Muscle of back (tissue), 3 donors: ENCODE measurements at regions not wholly inside any gene's neighbourhood (a gene's known extent, or its start where the extent isn't known, plus 50 kb on each side); places are given as distances from the start of the nearest gene placed in this dataset.

ENCODE experiments used
- DNase-seq, 3 donors: peaks; one replicate each; pipeline versions ENCODE4 v3.0.0 to v3.0.0-alpha.2; 2013

DNA sequence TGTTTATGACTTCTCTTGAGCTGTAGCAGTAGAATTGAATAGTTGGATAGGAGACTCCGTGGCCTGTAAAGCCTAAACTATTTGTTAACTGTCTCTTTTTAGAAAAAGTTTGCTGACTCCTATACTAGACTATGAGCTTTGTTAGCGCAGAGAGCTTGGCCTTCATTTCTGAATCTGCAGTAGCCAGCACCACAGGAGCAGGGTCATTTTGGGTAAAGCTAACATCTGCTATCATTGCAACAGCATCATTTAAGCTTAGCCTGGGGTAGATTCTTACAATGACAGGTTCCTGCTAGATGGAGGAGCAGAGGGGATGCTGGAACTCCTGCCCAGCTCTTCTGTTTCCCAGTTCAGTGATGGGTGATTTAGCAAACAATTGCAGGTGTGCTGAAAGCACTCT lies 133.7 kb upstream of the ASTN2 start:
- no peak for DNase-seq

DNA sequence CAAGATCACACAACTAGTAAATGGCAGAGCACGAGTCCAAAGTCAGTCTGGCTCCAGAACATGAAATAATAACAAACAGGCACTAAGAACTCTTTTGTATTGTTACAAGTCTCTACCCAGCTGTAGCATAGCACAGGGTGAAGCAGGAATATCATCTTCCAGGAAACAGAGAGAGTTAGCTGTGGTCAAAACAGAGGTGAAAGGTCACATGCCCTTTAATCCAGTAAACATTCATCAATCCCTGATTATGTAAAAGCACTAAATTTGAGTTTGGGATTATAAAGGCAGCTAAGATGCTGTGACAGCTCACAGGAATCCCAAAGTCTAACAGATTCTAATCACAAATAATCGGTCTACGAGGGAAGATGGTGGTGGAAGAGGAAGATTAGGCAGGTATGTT lies 133.0 kb upstream of the ASTN2 start:
- no peak for DNase-seq

DNA sequence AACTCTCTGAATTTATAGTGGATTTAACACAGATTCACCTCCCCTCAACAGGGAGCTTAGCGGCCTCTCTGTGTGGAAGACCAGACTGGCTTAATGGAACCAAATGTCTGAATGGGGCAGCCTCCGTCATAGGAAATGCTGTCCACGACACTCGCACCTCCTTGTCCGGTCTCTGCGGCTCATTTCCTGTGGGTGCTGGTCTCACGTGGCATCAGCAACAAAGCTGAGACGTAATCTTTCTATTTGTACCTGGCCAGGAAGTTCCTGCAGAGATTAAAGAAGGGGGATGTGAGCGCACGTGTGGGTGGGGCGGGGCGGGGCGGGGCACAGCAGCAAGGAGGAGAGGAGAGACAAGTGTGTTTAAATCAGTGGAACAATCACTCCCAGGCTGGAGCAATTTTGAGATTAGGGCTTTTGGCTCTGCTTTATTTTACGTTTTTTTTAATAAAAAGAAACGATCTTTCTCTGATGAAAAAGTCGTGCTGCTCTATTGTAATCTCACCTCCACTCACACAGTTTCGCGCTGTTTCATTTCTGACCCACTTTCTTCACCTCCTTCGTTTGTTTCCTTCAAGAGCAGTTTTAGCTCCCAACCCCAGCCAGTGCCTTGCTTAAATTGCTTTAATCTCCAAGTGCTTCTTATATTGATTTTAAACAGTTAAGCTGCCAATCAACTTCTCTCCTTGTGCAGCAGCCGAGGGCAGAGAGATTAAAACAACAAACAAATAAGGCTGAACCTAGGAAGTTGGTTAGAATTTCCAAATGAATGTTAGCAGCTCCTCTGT lies 132.2 kb upstream of the ASTN2 start:
- peak in 1 of 3 donors; percentile 16 for DNase-seq

DNA sequence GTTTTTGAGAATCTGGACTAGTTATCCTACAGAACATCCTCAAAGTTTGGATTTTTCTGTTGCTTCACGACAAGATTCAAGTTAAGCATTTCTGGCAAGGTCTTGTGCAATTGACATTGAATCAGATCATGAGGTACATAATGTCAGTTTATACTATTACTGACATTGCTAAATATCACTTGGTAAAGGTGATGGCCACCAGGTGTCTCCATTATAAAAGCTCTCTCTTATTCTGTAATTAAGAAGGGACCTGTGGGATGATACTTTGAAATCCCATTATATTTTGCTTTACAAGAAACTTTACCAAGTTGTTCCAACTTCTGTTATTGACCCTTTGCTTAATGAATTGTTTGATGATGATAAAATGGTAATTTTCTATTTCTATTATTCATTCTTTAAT lies 131.0 kb upstream of the ASTN2 start:
- no peak for DNase-seq

DNA sequence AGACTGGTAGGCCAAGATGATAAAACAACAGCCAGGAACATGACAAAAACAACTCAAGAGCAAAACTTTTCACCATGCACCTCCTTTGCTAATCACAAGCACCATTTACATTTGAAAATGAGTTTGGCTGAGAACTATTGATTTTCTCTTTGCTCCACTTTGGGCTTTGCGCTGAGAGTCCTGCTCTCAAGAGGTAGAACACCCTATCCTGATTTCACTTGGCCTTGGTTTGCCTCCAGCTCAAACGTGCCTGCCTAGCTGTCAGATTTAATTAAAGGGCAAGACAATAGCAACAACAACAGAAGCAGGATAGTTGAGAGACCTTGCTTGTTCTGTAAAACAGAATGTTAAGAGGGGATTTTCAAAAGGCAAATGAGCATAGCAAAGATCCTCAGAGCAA lies 128.2 kb upstream of the ASTN2 start:
- DNase-seq = no peak

DNA sequence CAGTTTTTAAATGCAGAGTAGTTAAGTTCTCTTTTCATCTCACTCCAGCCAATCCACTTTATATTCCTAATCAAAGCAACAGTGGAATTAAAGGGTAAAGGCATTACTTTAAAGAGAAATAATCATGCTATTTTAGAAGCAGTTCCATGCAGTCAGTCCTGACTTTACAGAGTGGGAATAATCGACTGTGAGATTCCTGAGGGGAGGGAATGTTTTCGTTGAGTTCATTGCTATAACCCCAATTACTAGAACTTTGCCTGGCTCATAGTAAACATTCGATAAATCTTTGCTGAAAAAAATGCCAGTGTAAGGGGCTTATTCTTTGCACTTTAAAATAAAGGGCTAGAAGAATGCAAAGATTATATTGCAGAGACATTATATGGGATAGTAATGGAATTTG lies 127.2 kb upstream of the ASTN2 start:
- no peak for DNase-seq

DNA sequence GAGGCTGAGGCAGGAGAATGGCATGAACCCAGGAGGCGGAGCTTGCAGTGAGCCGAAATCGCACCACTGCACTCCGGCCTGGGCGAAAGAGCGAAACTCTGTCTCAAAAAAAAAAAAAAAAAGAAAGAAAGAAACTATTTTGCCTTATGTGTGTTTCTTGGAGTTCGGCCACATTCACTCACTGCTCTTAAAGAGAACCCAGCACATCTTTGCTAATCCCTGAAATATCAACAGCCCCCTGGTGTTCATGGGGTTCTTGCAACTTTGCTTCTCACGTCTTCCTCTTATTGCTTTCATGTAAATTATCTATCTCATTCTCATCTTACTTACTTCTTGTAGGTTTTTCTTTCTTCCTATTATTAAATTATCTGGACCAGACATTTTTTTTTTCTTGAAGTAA lies 126.3 kb upstream of the ASTN2 start:
- DNase-seq = peak in 2 of 3 donors; percentile 9 to 20

DNA sequence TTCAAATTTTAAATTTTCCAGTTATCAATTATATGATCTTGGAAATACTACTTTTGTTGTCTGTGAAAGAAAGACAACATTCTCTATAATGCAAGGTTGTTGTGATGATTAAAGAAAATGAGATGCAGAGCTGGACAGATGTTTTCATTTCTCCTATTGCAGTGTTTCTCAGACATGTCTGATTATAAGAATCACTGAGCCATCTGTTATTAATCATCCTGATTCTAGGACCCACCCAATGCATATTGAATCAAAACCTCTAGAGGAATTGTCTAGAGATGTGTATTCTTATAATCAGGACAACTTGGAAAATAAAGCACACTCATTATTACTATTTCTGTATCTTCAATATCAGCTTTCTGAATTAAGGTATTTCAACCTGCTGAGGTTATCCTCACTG lies 121.1 kb upstream of the ASTN2 start:
- peak in 2 of 3 donors; percentile 8 to 15 for DNase-seq

DNA sequence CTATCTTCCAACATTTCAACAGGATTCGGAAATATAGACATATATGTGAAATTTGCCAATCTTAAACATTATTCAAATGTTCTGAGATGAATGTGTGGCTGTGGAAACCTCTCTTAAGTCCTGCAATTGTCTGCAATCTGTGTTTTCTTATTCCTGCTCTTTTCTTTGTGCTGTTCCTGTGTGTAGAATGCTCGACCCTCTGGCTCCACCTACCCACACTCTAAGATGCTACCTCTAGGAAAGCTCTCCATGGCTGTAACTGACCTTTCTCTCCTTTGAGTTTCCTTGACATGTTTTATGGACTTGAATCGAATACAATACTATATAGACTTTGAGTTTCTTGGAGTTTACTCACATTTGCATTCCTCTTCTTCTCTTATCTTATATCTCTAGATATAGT lies 120.6 kb upstream of the ASTN2 start:
- peak in 1 of 3 donors; percentile 34 for DNase-seq

DNA sequence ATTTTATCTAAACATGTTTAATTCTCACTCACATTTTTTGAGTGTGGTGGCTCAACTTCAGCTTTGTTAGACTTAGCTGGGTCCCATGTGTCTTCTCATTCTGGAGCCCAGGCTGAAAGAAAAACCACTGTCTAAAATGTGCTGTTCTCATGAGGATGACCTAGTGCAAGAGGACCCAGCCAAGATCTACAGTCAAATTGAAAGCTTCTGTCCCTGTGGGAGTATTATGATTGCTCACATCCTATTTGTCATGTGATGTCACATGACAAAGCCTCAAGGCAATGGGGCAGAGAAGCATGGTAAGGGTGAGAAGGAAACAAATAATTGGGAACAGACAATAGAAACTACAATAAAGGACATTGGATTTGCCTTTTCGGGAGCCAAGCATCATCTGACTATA lies 113.4 kb upstream of the ASTN2 start:
- DNase-seq = no peak

DNA sequence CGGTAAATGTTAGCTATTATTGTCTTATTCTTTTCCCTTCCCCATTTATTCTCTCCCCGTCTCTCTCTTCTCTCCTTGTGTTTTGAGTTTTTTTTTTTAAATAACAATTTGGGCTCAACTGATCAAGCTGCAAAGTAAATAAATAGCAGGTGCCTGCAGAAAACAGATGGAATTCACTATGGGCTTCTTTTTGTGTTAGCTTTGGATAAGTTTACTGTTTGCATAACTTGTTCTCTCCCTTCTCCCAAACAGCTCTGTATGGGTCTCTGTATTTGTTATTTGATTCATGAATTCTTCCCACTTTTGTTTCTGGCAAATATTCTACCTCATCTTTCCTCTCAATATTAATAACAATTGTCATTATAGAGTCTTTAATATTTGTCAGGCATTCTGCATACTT lies 111.8 kb upstream of the ASTN2 start:
- no peak for DNase-seq

DNA sequence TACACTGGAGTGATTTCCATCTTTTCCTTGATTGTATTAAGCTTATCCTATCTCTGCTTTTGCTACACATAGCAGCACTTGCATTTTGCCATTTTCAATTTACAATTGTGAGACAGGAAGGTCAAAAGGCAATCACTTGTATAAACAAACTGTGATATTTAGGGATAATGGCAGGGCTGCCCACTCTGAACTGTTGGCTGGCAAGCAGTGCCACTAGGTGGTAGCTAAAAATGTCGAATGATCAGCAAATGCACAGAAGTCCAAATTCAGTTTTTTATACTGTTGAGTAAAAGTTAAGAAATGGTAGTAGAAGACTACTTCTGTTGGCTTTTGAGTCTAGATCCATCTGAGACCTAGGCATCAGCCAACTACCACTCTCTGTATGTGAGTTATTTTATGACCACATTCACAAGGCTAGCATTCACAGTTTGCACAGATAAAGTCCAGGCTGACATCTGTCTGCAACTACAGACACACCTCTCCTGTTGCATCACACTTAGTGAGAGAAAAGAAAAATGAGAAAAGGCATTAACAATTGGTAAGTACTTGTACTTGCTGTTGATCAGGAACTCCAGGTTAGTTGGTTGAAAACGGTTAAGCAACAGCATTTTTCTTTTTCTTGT lies 108.8 kb upstream of the ASTN2 start:
- DNase-seq = no peak

DNA sequence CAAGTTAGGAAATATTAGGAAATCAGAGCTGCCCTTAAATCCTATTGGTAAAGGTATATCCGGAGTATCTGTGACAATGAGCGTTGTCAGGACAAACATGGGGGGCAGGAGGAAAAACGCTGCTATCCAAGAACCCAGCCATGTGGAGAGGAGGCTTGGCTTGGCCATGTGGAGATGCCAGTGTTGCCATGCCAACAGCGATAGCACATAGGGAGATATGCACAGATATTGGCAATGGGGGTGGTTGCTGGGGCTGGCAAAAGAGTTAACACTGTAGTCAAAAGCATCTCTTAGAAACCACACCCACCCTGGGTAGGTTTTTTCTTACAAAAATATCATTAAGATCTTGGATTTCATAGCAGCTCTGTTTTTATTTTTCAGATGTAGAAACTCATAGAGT lies 106.4 kb upstream of the ASTN2 start:
- DNase-seq = no peak

DNA sequence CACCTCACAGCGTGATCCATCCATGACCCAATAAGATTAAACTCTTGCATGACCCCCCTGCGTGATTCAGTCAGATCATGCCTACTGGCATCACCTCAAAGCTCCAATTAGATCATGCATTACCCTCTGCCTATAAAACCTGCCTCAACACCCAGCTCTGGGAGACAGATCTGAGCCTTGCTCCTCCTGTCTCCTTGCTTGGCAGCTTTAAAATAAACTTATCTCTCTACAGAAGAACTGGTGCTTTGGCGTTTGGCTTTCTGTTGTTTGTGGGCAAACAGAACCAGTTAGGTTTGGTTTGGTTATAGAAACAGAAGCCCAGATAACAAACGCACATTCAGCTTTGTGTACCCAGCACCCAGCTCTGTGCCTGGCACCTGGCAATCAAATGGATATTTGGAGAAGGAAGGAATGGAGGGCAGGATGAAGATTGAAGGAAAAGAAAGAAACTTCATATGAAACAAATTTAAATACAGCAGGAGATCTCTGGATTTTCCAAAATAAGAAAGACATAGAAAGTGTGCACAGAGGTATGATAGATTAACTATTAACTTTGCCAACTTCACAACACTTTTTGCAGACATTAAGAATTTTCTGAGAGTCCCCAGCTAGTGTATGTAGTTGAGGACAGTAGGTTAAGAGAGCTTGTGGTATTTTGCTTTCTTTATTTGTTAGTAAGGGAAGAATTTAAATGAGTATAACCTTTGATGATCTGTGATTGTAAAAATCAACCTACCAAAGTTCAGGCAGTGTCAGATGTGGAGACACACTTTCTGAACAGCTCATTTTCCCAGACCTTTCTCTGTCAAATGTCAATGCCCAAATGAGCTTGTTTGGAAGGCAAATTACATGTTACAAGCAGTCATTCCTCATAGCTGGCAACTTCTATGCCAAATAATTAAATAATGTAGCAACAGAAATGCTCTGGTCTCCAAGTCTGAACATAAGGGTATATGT lies 102.1 kb upstream of the ASTN2 start:
- no peak for DNase-seq

DNA sequence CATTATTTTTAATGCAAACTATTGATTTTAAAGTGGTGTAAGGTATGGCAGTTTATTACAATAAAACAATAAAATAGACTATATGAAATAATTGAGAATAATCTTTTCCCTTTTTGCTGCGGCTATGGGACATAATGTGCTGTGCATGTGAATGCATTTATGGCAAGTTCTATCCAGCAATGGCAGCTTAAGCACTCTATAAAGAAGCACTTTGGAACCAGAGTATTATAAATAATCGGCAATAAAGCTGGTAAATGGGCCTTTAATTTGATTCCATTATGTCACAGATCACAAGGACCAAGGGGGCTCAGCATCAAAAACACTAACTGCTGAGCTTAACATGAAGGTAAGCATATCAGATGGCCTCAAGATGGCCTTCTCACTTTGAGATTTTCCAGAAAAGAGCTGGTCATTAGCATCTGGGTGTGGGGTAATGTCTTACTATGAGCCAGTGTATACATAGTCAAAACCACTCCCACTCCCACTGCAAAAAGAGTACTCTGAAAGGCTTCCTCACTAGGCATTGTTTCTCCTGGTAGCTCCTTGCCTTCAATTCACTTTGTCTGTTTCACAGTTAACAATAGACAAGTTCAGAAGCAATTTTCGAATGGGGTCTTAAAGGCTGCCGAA lies 97.1 kb upstream of the ASTN2 start:
- DNase-seq = no peak

DNA sequence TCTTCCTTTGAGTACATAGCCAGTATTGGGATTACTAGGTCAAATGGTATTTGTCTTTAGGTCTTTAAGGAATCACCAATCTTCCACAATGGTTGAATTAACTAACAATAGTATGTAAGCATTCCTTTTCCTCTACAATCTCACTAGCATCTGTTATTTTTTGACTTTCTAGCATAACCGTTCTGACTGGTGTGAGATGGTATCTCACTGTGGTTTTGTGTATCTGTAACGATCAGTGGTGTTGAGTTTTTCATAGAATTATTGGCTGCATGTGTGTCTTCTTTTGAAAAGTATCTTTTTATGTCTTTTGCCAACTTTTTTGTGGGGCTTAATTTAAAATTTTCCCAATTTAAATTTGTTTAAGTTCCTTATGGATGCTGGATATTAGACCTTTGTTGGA lies 81.5 kb upstream of the ASTN2 start:
- DNase-seq = no peak

DNA sequence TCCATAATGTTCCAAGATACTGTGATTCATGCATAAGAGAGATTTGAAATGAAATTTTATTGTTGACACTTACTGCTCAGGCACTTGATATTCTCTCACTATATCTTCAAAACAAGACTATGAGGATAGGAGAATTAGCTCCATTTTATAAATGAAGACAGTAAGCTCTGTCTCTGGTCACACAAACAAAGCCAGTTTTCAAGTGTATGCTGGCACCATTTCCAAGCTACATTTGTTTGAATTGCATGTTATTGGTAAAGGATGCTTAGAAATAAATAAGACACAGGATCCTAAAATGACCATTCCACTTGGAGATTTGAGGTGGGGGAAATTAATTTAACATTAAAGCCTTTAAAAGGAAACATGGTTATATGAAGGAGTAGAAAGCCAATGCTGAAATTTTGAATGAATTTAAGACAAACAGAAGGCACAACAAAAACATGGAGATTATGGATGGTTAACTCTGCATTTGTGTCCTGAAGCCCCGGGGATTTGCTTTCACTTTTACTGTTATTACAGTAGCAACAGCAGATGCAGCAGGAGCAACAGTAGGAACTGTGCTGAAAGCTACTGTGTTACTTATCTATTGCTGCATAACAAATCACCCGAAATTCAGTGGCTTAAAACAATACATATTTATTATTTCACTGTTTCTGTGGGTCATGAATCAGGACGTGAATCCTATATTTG lies 79.7 kb upstream of the ASTN2 start:
- DNase-seq = no peak

DNA sequence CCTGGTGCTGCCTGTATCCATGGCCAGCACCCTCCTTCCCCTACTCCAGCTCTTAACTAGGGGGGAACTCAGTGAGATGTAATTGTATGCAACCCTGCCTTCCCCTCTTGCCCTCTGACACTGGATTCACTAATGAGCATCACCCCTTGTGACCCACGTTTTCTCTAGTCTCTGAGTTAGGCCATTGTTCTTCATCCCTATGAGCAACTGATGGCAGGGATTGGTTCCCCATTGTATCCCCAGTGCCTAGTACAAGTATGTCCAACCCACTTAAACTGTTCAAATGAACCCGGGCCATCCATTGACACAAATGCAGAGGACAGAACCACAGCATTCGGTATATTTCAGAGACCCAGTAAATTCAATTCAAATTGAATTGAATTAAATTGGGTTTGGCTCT lies 77.6 kb upstream of the ASTN2 start:
- no peak for DNase-seq

DNA sequence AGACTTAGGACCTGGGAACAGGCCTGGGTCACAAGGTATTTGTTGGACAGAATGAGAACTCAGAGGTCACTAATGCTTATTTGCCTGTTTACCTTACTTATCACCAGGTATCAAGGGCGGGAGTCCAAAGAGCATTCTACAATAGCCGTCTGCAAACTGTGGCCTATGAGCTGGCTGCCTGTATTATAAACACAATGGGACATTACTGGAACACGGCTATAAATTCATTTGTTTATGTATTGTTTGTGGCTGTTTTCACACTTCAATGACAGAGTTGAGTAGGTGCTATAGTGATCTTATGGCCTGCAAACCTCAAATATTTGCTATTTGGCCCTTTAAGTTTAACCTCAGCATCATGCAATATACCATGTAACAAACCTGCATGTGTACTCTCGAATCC lies 76.6 kb upstream of the ASTN2 start:
- DNase-seq = no peak

DNA sequence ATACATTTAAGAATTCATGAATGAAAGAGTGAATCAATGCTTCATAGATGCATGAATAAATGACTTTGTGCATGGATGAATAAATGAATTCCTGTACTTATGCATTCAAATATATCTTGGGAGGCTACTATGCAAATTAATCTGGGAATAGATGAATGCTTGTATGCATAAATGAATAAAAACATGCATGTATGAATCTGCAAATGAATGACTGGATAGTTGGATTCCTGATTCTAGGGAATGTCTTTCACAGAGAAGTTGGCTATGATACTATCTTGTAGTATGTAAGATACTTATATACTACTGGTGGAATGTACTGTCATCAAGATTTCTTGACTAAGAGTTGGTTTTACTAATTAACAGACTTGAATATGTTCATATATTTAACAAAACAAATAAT lies 75.3 kb upstream of the ASTN2 start:
- no peak for DNase-seq

DNA sequence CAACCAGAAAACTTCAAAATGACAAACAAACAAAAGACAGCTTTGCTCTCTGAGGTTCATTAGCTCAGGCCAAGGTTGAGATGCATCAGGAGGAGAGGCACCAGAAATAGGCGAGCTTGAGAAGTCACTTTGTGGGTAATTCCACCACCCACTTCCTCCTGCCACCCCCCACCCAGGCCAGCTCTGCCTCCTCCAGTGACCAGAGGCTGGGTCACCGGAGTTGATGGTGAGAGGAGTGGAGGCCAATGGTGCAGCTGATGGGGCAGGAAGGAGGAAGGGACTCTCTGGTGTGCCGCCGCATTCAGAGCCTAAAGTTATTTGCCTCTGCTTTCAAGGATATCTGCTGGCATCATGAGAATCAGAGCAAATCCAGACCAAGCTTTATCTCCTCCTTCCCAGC lies 73.8 kb upstream of the ASTN2 start:
- no peak for DNase-seq
